ENCODE measurements at regions not wholly inside any gene's neighbourhood (a gene's known extent, or its start where the extent isn't known, plus 50 kb on each side); places are given as distances from the start of the nearest gene placed in this dataset.

DNA sequence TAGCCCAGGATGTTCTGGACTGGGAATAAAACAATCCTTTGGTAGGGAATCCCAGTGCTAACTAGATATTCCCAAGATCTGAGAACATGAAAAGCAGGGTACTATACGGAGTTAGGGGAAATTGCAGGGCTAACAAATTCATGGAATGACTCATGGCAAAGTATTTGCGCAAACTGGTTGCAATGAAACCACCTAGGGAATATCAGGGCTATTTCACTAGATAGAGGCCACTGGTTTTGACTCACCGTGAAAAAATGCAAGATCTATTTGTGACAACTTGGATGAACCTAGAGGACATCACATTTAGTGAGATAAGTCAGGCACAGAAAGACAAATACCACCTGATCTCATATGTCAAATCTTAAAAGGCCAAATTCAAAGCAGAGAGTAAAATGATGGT is 233.3 kb downstream of the MBD2 start:
- H3K4me1 Mint-ChIP-seq (ENCODE audit: low read depth) = no peaks in the 10 kb centered on the region
- H3K27me3 Mint-ChIP-seq = no peaks in the 10 kb centered on the region
- no peak overlapping the region for H3K27ac Mint-ChIP-seq
- no peak overlapping the region for H3K4me3 Mint-ChIP-seq
- H3K36me3 Mint-ChIP-seq = no peaks in the 10 kb centered on the region
- H3K9me3 Mint-ChIP-seq (ENCODE audit: low read depth) = no peaks in the 10 kb centered on the region

- no peaks in the 10 kb centered on the region for H3K36me3 Mint-ChIP-seq
- H3K27me3 Mint-ChIP-seq = no peaks in the 10 kb centered on the region
- H3K4me1 Mint-ChIP-seq (ENCODE audit: low read depth) = no peaks in the 10 kb centered on the region
- no peak overlapping the region for H3K27ac Mint-ChIP-seq
- no peak overlapping the region for H3K4me3 Mint-ChIP-seq
- H3K9me3 Mint-ChIP-seq (ENCODE audit: low read depth) = no peaks in the 10 kb centered on the region
Measured at GRCh38 chr18:53990485-53990884, 234.0 kb downstream of the MBD2 start.

- H3K4me1 Mint-ChIP-seq (ENCODE audit: low read depth) = no peaks in the 10 kb centered on the region
- H3K36me3 Mint-ChIP-seq = no peaks in the 10 kb centered on the region
- peaks cover 4% of the 10 kb centered on the region for H3K9me3 Mint-ChIP-seq (ENCODE audit: low read depth)
- no peak overlapping the region for H3K4me3 Mint-ChIP-seq
- no peak overlapping the region for H3K27ac Mint-ChIP-seq
- peaks cover 4% of the 10 kb centered on the region for H3K27me3 Mint-ChIP-seq
Measured at GRCh38 chr18:53984021-53984420, 240.4 kb downstream of the MBD2 start.

- H3K36me3 Mint-ChIP-seq = no peaks in the 10 kb centered on the region
- H3K4me1 Mint-ChIP-seq (ENCODE audit: low read depth) = no peaks in the 10 kb centered on the region
- H3K27me3 Mint-ChIP-seq = no peaks in the 10 kb centered on the region
- H3K27ac Mint-ChIP-seq = no peak overlapping the region
- H3K4me3 Mint-ChIP-seq = no peak overlapping the region
- peaks cover 11% of the 10 kb centered on the region for H3K9me3 Mint-ChIP-seq (ENCODE audit: low read depth)
Measured at GRCh38 chr18:53971331-53971730, 253.1 kb downstream of the MBD2 start.

GRCh38 chr18:53952700-53953099 is 271.8 kb downstream of the MBD2 start:
- H3K27ac Mint-ChIP-seq = no peak overlapping the region
- H3K4me1 Mint-ChIP-seq (ENCODE audit: low read depth) = no peaks in the 10 kb centered on the region
- no peaks in the 10 kb centered on the region for H3K36me3 Mint-ChIP-seq
- H3K4me3 Mint-ChIP-seq = no peak overlapping the region
- no peaks in the 10 kb centered on the region for H3K9me3 Mint-ChIP-seq (ENCODE audit: low read depth)
- H3K27me3 Mint-ChIP-seq = peaks cover 3% of the 10 kb centered on the region

DNA sequence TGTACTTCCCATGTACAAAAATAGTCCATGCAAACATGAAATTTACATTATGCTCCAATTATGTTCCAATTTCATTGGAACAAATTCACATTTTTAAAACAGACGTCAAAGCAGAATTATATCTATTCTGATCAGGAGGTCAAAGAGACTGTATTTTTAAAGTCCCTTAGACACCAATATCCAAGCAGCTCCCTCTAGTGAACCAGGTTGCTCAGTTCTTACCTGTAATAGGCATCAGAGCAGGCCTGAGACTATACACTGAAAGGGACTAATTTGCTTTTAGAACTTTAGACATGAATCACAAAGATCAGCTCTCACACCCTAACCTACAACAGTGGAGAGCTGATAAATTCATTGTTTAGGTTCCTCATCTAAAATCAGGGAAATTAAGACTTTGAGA is 273.9 kb downstream of the MBD2 start:
- no peak overlapping the region for H3K4me3 Mint-ChIP-seq
- no peaks in the 10 kb centered on the region for H3K36me3 Mint-ChIP-seq
- no peaks in the 10 kb centered on the region for H3K4me1 Mint-ChIP-seq (ENCODE audit: low read depth)
- no peaks in the 10 kb centered on the region for H3K9me3 Mint-ChIP-seq (ENCODE audit: low read depth)
- peaks cover 3% of the 10 kb centered on the region for H3K27me3 Mint-ChIP-seq
- H3K27ac Mint-ChIP-seq = no peak overlapping the region

GRCh38 chr18:53948991-53949390 is 275.5 kb downstream of the MBD2 start:
- no peak overlapping the region for H3K27ac Mint-ChIP-seq
- H3K36me3 Mint-ChIP-seq = peaks cover 3% of the 10 kb centered on the region
- H3K9me3 Mint-ChIP-seq (ENCODE audit: low read depth) = peaks cover 6% of the 10 kb centered on the region
- H3K27me3 Mint-ChIP-seq = peaks cover 3% of the 10 kb centered on the region
- no peaks in the 10 kb centered on the region for H3K4me1 Mint-ChIP-seq (ENCODE audit: low read depth)
- H3K4me3 Mint-ChIP-seq = no peak overlapping the region

DNA sequence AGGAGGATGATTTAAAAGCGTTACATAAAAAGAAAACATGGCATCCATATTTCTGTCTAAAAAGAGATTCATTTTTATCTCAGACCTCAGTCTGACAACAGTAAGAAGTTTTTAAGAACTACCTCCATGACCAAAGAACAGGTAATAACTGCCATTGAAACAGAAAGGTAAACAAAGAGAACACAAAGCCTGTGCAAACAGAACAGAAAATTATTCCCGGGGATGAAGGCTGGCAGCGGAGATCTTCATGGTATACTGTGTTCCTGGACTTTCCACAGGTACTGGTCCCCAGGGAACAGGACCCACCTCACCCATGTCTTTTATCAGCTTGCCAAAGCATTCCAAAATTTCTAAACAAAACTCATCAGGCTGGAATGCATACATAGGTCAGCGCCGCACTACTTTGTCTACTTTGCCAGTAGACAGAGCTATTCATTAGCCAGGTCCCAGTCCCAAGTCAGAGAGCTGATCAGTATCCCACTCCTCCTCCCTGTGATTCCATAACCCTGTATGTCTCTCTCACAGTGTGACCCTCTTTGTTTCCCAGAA is 277.3 kb downstream of the MBD2 start:
- no peak overlapping the region for H3K4me3 Mint-ChIP-seq
- no peaks in the 10 kb centered on the region for H3K4me1 Mint-ChIP-seq (ENCODE audit: low read depth)
- H3K36me3 Mint-ChIP-seq = peaks cover 3% of the 10 kb centered on the region
- H3K27me3 Mint-ChIP-seq = peaks cover 3% of the 10 kb centered on the region
- H3K27ac Mint-ChIP-seq = no peak overlapping the region
- H3K9me3 Mint-ChIP-seq (ENCODE audit: low read depth) = peaks cover 6% of the 10 kb centered on the region

DNA sequence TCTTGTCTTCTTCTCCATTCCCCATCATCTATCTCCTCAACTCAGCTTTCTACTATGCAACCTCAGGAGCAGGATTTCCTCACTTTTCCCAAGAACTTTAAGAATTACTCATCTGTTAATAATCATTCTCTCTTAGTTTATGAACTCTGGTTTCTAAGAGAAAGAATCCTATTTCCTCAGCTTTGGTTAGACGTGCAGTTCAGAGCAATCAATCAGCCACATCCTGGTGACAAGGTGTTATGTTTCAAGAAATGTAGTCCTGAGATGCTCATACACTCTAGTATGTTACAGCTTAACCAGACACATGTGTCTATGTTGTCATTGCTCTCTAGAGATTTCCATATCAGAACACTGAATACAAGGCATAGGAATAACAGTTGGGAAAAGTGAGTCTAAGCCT is 277.9 kb downstream of the MBD2 start:
- H3K9me3 Mint-ChIP-seq (ENCODE audit: low read depth) = peaks cover 6% of the 10 kb centered on the region
- H3K27me3 Mint-ChIP-seq = peaks cover 2% of the 10 kb centered on the region
- peaks cover 3% of the 10 kb centered on the region for H3K36me3 Mint-ChIP-seq
- no peak overlapping the region for H3K27ac Mint-ChIP-seq
- no peak overlapping the region for H3K4me3 Mint-ChIP-seq
- H3K4me1 Mint-ChIP-seq (ENCODE audit: low read depth) = no peaks in the 10 kb centered on the region

DNA sequence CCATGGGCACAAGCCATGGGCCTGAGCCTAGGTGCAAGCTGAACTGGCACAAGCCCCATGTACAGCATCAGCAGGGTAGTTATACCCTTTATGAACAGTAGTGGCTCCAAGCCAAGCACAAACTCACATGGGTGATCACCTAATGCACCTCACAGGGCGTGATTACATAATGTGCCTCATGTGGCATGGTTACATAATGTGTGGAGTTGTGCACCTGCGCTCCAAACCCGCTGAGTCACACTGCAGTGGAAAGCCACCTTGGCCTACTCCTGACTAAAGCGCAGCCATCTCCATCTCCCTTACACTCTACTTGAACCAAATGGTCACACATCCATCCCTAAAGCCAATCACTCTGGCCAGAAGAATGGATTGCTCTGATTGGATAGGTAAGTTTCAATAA is 279.7 kb downstream of the MBD2 start:
- H3K4me3 Mint-ChIP-seq = no peak overlapping the region
- no peaks in the 10 kb centered on the region for H3K27me3 Mint-ChIP-seq
- H3K9me3 Mint-ChIP-seq (ENCODE audit: low read depth) = peaks cover 6% of the 10 kb centered on the region
- H3K36me3 Mint-ChIP-seq = peaks cover 3% of the 10 kb centered on the region
- H3K4me1 Mint-ChIP-seq (ENCODE audit: low read depth) = no peaks in the 10 kb centered on the region
- no peak overlapping the region for H3K27ac Mint-ChIP-seq

DNA sequence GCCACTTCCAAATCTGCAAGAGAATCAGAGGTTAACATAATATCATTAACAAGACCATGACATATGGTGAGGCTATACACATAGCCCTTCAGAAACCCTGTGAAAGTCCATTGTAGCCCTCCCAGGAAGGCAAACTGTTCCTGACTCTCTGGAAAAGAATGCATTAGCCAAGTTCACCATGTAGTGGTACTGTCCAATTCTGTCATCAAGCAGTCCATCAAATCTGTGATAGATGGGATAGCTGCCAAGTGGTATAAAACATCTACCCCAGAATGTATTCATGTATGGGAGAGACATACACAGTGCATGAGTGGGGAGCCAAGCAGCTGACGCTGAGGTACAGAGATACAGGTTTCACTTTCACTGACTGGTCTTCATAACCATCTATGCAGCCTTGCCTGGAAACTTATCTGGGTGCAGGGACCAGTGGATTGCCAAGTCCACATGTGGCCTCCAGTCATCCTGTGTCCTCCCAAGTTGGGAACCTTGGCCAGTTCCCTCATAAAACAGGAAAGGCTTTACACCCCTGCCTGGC is 281.1 kb downstream of the MBD2 start:
- Mint-ChIP-seq H3K27me3 (no peaks in the 10 kb centered on the region), H3K27ac (no peak overlapping the region), H3K4me3 (no peak overlapping the region), H3K4me1 (ENCODE audit: low read depth) (no peaks in the 10 kb centered on the region), H3K36me3 (peaks cover 3% of the 10 kb centered on the region), H3K9me3 (ENCODE audit: low read depth) (peaks cover 6% of the 10 kb centered on the region)

DNA sequence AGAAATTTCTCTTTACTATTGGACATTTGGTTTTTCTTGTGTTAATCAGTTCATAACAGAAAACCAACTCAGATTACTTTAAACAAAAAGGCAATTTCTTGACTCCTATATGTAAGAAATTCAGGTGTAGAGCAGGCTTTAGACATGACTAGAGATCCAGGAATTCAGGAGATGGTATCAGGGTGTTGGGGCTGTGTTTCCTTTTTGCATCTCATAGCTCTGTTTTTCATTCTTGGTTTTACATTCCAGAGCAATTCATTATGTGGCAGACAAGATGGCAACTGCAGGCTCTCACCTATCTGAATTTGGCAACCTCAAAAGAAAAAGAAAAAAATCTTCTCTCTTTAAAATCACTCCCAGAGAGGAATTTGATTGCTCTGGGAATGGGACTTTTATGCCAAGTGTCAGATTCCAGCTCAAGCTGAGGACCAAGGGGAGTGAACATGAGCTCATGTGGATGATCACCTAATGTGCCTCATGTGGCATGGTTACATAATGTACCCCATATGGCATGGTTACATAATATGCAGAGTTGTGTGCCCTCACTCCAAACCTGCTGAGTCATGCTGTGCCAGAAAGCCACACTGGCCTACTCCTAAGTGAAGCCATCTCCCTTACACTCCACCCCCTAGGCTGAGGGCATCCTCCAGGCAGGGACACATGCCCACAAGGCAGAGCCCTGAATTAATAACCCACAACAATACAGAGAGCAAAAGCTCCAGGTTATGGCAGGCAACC is 282.7 kb downstream of the MBD2 start:
- Mint-ChIP-seq H3K36me3 (peaks cover 3% of the 10 kb centered on the region), H3K4me3 (no peak overlapping the region), H3K4me1 (ENCODE audit: low read depth) (no peaks in the 10 kb centered on the region), H3K27ac (no peak overlapping the region), H3K9me3 (ENCODE audit: low read depth) (peaks cover 9% of the 10 kb centered on the region), H3K27me3 (no peaks in the 10 kb centered on the region)

DNA sequence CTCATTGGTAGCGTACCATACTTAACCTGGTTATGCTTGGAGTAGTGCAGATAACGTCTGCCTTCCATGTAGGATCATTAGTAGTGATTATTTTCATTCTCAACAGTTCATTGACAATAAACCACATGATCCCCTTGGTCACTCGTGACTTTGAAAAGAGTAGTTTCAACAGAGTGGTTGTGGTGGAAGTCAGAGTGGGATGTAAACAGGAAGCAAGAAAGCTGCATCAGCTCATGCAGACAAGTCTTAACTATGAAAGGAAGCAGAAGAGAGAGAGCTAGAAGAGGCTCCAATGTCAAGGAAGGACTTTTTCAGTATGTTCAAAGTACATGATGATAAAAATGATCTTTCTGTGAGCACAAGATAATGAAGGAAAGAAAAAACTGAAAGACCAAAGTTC is 287.4 kb downstream of the MBD2 start:
- Mint-ChIP-seq H3K27ac (no peak overlapping the region), H3K4me1 (ENCODE audit: low read depth) (no peaks in the 10 kb centered on the region), H3K27me3 (no peaks in the 10 kb centered on the region), H3K9me3 (ENCODE audit: low read depth) (peaks cover 3% of the 10 kb centered on the region), H3K36me3 (no peaks in the 10 kb centered on the region), H3K4me3 (no peak overlapping the region)

- Mint-ChIP-seq H3K4me3 (no peak overlapping the region), H3K4me1 (ENCODE audit: low read depth) (no peaks in the 10 kb centered on the region), H3K36me3 (no peaks in the 10 kb centered on the region), H3K27me3 (peaks cover 1% of the 10 kb centered on the region), H3K27ac (no peak overlapping the region), H3K9me3 (ENCODE audit: low read depth) (peaks cover 3% of the 10 kb centered on the region)
Measured at GRCh38 chr18:53935803-53936202, 288.7 kb downstream of the MBD2 start.

DNA sequence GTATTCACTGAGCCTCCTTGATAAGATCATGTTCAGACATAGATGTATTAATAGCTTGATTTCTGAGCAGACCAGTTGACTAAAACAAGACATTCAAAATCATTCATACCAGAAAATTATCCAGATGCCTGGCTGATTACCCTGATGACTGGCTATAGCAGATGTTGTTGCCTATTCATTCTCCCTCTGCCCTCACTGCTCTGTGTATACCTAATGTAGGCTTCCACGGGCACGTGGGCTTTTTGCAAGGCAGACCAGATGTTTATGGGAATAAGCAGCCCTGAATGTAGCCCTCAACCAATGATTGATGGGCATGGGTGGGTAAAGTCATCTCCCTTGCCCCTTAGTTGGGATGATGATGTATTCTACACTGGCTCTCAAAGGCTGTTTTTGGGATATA is 289.1 kb downstream of the MBD2 start:
- Mint-ChIP-seq H3K27me3 (peaks cover 1% of the 10 kb centered on the region), H3K4me1 (ENCODE audit: low read depth) (no peaks in the 10 kb centered on the region), H3K9me3 (ENCODE audit: low read depth) (peaks cover 3% of the 10 kb centered on the region), H3K36me3 (no peaks in the 10 kb centered on the region), H3K27ac (no peak overlapping the region), H3K4me3 (no peak overlapping the region)
